AG09319 (cell line): ENCODE measurements at regions not wholly inside any gene's neighbourhood (a gene's known extent, or its start where the extent isn't known, plus 50 kb on each side); places are given as distances from the start of the nearest gene placed in this dataset.

Experiments
- DNase-seq: peaks from one replicate; pipeline ENCODE4 v3.0.0-alpha.2; 2010; ENCODE audit warnings: low read depth; ENCODE audit errors: extremely low read depth
- CTCF ChIP-seq: IDR thresholded peaks from 2 replicates; pipeline ENCODE4 v1.5.1; 2011; ENCODE audit warnings: low read depth, mild to moderate bottlenecking, inconsistent platforms, low read length, moderate library complexity

- DNase-seq, result no peak
- no peak for TF ChIP-seq CTCF
These were observed 144.8 kb upstream of the GPC1 start for GRCh38 chr2:240290432-240291336.

GRCh38 chr2:240291337-240292034 is 144.0 kb upstream of the GPC1 start:
- TF ChIP-seq CTCF, result no peak

GRCh38 chr2:240292035-240292574 is 143.4 kb upstream of the GPC1 start:
- DNase-seq, result no peak
- TF ChIP-seq CTCF, result no peak

More at GRCh38 chr2:240291337-240292034, 144.0 kb upstream of the GPC1 start:
- DNase-seq, result no peak

- no peak for TF ChIP-seq CTCF
- no peak for DNase-seq
These were observed 142.6 kb upstream of the GPC1 start for GRCh38 chr2:240292619-240293525.

GRCh38 chr2:240293557-240294461 is 141.7 kb upstream of the GPC1 start:
- DNase-seq, result no peak
- TF ChIP-seq CTCF, result no peak

- no peak for DNase-seq
These were observed 140.9 kb upstream of the GPC1 start for GRCh38 chr2:240294514-240294913.

More at GRCh38 chr2:240294514-240294913, 140.9 kb upstream of the GPC1 start:
- TF ChIP-seq CTCF, result no peak
